Body of pancreas (tissue), 4 donors: ENCODE measurements at regions not wholly inside any gene's neighbourhood (a gene's known extent, or its start where the extent isn't known, plus 50 kb on each side); places are given as distances from the start of the nearest gene placed in this dataset.

ENCODE experiments used
- ATAC-seq: fragments of 150-250 bp; one replicate; pipeline ENCODE4 v1.9.1; 2016
- DNase-seq, 4 donors: peaks; one replicate each; pipeline ENCODE4 v3.0.0-alpha.2; 2019
- H3K27ac ChIP-seq, 4 donors: fragments of 200-600 bp; sonication (generic); 1 replicate in 3 of 4; 2 replicates in 1 of 4; pipeline versions ENCODE4 v1.5.1 to v1.6.1; 2016 to 2019; ENCODE audit warnings: mild to moderate bottlenecking in 1 of 4, mixed read lengths in 1 of 4, moderate library complexity in 1 of 4
- H3K27me3 ChIP-seq, 2 donors: fragments of 200-600 bp; sonication (generic); one replicate each; pipeline ENCODE4 v1.6.0; 2016; ENCODE audit warnings: mild to moderate bottlenecking in 1 of 2
- H3K36me3 ChIP-seq, 2 donors: fragments of 200-600 bp; sonication (generic); replicated peaks in 1 of 2; 2 replicates each; pipeline ENCODE4 v1.5.1; 2016; ENCODE audit warnings: low read depth in 2 of 2; ENCODE audit not compliant: insufficient read depth in 1 of 2
- H3K4me1 ChIP-seq: fragments of 200-600 bp; sonication (generic); one replicate; pipeline ENCODE4 v1.6.0; 2016
- H3K4me3 ChIP-seq, 2 donors: fragments of 200-600 bp; sonication (generic); 1 replicate in 1 of 2; 2 replicates in 1 of 2; pipeline ENCODE4 v1.5.1; 2016 to 2019
- H3K9me3 ChIP-seq, 3 donors: fragments of 200-600 bp; sonication (generic); 1 replicate in 2 of 3; 2 replicates in 1 of 3; pipeline ENCODE4 v1.5.1; 2016
- POLR2A ChIP-seq, 3 donors: fragments of 450-650 bp; IDR thresholded peaks; one replicate each; pipeline ENCODE4 v1.6.1; 2016; ENCODE audit warnings: antibody characterized with exemption in 3 of 3, mild to moderate bottlenecking in 2 of 3
- WGBS, 2 donors: methylation state at CpG; one replicate each; pipeline ENCODE4 v1.1.5; 2017; 5-methylcytosine and 5-hydroxymethylcytosine counted together
- intact Hi-C: fragments of 100-400 bp; cut with DNase I; formaldehyde crosslinking; loops from one replicate; pipeline ENCODE4 v1.15.1; 2023
- TF ChIP-seq, protein P1 (sequence below), 7 experiments: fragments of 450-650 bp in 4 of 7; fragments of 200-600 bp in 3 of 7; sonication (generic) in 3 of 7; IDR thresholded peaks; one replicate each; pipeline ENCODE4 v1.5.1; 2016 to 2019; ENCODE audit warnings: antibody characterized with exemption in 7 of 7

GRCh38 chr5:118733394-118733793 is 255.0 kb downstream of the DTWD2 start:
- no peak overlapping the region for H3K4me3 ChIP-seq
- WGBS, 2 donors: 81 to 96% methylated on average over 3 of the region's 3 CpGs

GRCh38 chr5:118728191-118728590 is 260.2 kb downstream of the DTWD2 start:
- intact Hi-C loops: no loop called here
- ATAC-seq (no peak), DNase-seq (no peak)
- Histone ChIP-seq H3K27me3 (no peaks in the 10 kb centered on the region), H3K9me3 (no peaks in the 10 kb centered on the region), H3K4me3 (no peak overlapping the region), H3K27ac (no peak overlapping the region), H3K4me1 (no peaks in the 10 kb centered on the region), H3K36me3 (no peaks in the 10 kb centered on the region)
- no peak for TF ChIP-seq POLR2A (IDR thresholded peaks at IDR 0.05)
- TF ChIP-seq, protein P1, sequence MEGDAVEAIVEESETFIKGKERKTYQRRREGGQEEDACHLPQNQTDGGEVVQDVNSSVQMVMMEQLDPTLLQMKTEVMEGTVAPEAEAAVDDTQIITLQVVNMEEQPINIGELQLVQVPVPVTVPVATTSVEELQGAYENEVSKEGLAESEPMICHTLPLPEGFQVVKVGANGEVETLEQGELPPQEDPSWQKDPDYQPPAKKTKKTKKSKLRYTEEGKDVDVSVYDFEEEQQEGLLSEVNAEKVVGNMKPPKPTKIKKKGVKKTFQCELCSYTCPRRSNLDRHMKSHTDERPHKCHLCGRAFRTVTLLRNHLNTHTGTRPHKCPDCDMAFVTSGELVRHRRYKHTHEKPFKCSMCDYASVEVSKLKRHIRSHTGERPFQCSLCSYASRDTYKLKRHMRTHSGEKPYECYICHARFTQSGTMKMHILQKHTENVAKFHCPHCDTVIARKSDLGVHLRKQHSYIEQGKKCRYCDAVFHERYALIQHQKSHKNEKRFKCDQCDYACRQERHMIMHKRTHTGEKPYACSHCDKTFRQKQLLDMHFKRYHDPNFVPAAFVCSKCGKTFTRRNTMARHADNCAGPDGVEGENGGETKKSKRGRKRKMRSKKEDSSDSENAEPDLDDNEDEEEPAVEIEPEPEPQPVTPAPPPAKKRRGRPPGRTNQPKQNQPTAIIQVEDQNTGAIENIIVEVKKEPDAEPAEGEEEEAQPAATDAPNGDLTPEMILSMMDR (IDR thresholded peaks at IDR 0.05): no peak
- 75 to 79% methylated on average over 2 of the region's 2 CpGs for WGBS, 2 donors

More at GRCh38 chr5:118733394-118733793, 255.0 kb downstream of the DTWD2 start:
- Histone ChIP-seq H3K27ac (no peak overlapping the region), H3K27me3 (no peaks in the 10 kb centered on the region), H3K4me1 (no peaks in the 10 kb centered on the region), H3K36me3 (no peaks in the 10 kb centered on the region), H3K9me3 (no peaks in the 10 kb centered on the region)
- no peak for ATAC-seq
- no peak for TF ChIP-seq POLR2A (IDR thresholded peaks at IDR 0.05)
- TF ChIP-seq, protein P1 (IDR thresholded peaks at IDR 0.05): no peak
- no peak for DNase-seq
- intact Hi-C loops: no loop called here

DNA sequence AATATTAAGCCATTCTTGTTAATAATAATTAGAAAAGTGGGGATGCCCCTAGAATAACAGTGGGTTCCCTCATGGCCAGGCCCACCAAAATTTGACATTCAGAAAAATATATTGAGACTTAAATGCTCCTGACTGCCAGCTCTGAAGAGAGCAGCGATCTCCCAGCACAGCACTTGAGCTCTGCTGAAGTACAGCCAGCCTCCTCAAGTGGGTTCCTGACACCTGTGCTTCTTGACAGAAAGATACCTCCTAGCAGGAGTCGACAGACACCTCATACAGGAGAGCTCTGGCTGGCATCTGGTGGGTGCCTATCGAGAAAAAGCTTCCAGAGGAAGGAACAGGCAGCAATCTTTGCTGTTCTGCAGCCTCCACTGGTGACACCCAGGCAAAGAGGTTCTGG is 261.5 kb downstream of the DTWD2 start:
- no peaks in the 10 kb centered on the region for H3K27me3 ChIP-seq
- no peaks in the 10 kb centered on the region for H3K4me1 ChIP-seq
- TF ChIP-seq, protein P1 (IDR thresholded peaks at IDR 0.05): no peak
- TF ChIP-seq POLR2A (IDR thresholded peaks at IDR 0.05): no peak
- no peak for DNase-seq
- H3K4me3 ChIP-seq: no peak overlapping the region
- H3K27ac ChIP-seq: no peak overlapping the region
- no peaks in the 10 kb centered on the region for H3K36me3 ChIP-seq
- WGBS, 2 donors: 80 to 100% methylated on average over 1 to 3 of the region's 3 CpGs
- no peaks in the 10 kb centered on the region for H3K9me3 ChIP-seq
- intact Hi-C loops: no loop called here
- no peak for ATAC-seq

- Histone ChIP-seq H3K4me1 (no peaks in the 10 kb centered on the region), H3K27me3 (no peaks in the 10 kb centered on the region), H3K9me3 (no peaks in the 10 kb centered on the region), H3K4me3 (no peak overlapping the region), H3K36me3 (no peaks in the 10 kb centered on the region), H3K27ac (no peak overlapping the region)
- TF ChIP-seq POLR2A (IDR thresholded peaks at IDR 0.05): no peak
- TF ChIP-seq, protein P1 (IDR thresholded peaks at IDR 0.05): no peak
- no peak for ATAC-seq
- intact Hi-C loops: no loop called here
- no peak for DNase-seq
Observed at GRCh38 chr5:118723021-118723338, 265.4 kb downstream of the DTWD2 start.

DNA sequence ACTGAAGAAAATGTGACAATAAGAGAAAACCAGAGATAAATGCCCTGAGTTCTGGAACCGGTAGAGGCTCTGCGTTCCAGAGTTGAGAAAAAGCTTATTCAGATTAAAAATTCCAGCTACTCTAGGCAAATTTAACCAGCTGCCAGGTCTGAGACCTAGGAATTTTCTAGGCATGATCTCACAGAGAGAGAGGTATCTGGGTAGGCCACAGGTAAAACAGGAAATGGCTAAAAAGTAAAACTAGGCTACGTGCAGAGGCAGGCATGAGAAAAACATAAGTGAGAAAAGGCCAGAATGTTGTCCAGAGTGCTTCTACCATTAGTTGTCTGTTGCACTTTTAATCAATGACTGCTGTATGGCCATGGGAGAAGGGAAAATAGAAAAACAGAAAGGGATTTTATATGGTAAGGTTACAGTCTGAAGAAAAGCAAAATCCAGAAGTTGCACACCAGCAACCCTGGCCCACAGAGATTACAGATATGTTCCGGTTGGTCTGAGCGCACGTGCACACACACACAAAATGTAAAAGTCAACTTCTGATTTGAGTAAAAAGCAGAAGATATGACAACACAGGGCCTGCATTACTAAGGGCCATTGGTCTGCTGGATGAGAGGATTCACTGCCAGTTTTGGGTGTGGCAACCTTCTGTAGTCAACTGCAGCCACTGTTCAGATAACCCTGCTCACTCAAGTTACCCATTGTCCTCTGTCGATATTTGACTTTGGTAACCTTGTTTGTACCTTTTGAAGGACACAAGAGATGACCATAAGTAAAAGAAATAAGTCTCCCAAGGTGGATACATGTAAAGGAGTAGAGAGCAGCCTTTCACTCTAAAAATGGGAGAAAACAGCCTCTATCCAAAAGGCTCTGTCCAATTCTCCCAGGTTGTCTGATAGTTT is 266.0 kb downstream of the DTWD2 start:
- no peaks in the 10 kb centered on the region for H3K4me1 ChIP-seq
- TF ChIP-seq, protein P1 (IDR thresholded peaks at IDR 0.05): no peak
- H3K9me3 ChIP-seq: no peaks in the 10 kb centered on the region
- intact Hi-C loops: no loop called here
- no peak overlapping the region for H3K4me3 ChIP-seq
- H3K36me3 ChIP-seq: no peaks in the 10 kb centered on the region
- H3K27me3 ChIP-seq: no peaks in the 10 kb centered on the region
- 85 to 87% methylated on average over 7 of the region's 7 CpGs for WGBS, 2 donors
- DNase-seq (no peak), ATAC-seq (no peak)
- no peak overlapping the region for H3K27ac ChIP-seq
